ENCODE measurements at regions not wholly inside any gene's neighbourhood (a gene's known extent, or its start where the extent isn't known, plus 50 kb on each side); places are given as distances from the start of the nearest gene placed in this dataset.

GRCh38 chr1:55697997-55698535 is 482.9 kb upstream of the USP24 start:
- no peak overlapping the region for H3K9ac ChIP-seq (ENCODE audit: extremely low read depth, insufficient read length, low read length)
- no peak overlapping the region for H2BK20ac ChIP-seq (ENCODE audit: low read depth, low read length, poor library complexity, severe bottlenecking)
- H3K9me3 Mint-ChIP-seq = no peaks in the 10 kb centered on the region
- H3T11ph ChIP-seq (ENCODE audit: low read length) = no peak overlapping the region
- no peaks in the 10 kb centered on the region for H3K79me1 ChIP-seq (ENCODE audit: insufficient read depth, low read depth, low read length, poor library complexity, severe bottlenecking)
- H3K56ac ChIP-seq (ENCODE audit: insufficient read length, low read depth, low read length) = no peak overlapping the region
- no peak overlapping the region for H3K4me2 ChIP-seq (ENCODE audit: insufficient read depth, insufficient read length, low read length)
- H3K27ac ChIP-seq (ENCODE audit: insufficient read length, low read depth, low read length) = no peak overlapping the region
- H3K4me1 Mint-ChIP-seq = no peaks in the 10 kb centered on the region
- no peak overlapping the region for H2BK15ac ChIP-seq (ENCODE audit: low read depth, low read length)
- no peak overlapping the region for H3K4me3 Mint-ChIP-seq
- H3K27me3 Mint-ChIP-seq (ENCODE audit: low read depth) = no peaks in the 10 kb centered on the region
- no peaks in the 10 kb centered on the region for H3K4me1 ChIP-seq (ENCODE audit: insufficient read depth, low read length)
- H3K4ac ChIP-seq (ENCODE audit: low read depth, low read length) = no peak overlapping the region
- H2BK12ac ChIP-seq (ENCODE audit: insufficient read length, low read depth, low read length) = no peak overlapping the region
- H3K27me3 ChIP-seq (ENCODE audit: insufficient read depth, low read length) = no peaks in the 10 kb centered on the region
- H3K9me3 ChIP-seq (ENCODE audit: control insufficient read depth, low read depth, low read length) = no peaks in the 10 kb centered on the region
- H3K36me3 Mint-ChIP-seq (ENCODE audit: insufficient read depth in 1 of 3, low read depth in 3 of 3) = no peaks in the 10 kb centered on the region
- H4K20me1 ChIP-seq (ENCODE audit: control insufficient read depth, insufficient read depth, insufficient read length) = no peaks in the 10 kb centered on the region
- H3K23ac ChIP-seq (ENCODE audit: insufficient read length, low read depth, low read length) = no peak overlapping the region
- H4K8ac ChIP-seq (replicated peaks; ENCODE audit: insufficient read length, low read depth, low read length) = no peak overlapping the region
- no peaks in the 10 kb centered on the region for H3K79me2 ChIP-seq (ENCODE audit: insufficient read depth, low read length)
- DNase-seq = no peak
- no peak overlapping the region for H4K91ac ChIP-seq (ENCODE audit: insufficient read length, low read depth, low read length)
- H3K14ac ChIP-seq (ENCODE audit: insufficient read depth, low read length) = no peak overlapping the region
- TF ChIP-seq CTCF (conservative IDR thresholded peaks at IDR 0.05) = no peak
- no peaks in the 10 kb centered on the region for H3K23me2 ChIP-seq (ENCODE audit: insufficient read length, low read depth, low read length, poor library complexity, severe bottlenecking)
- WGBS (ENCODE audit: extremely low coverage, insufficient read length, low lambda C conversion rate) = no CpG with 5 or more reads among the region's 4 CpGs
- no peak overlapping the region for H2BK120ac ChIP-seq (ENCODE audit: low read depth, low read length, poor library complexity, severe bottlenecking)
- H4K5ac ChIP-seq (ENCODE audit: insufficient read length, low read depth, low read length) = no peak overlapping the region
- H2AK5ac ChIP-seq (ENCODE audit: insufficient read length, low read length) = no peak overlapping the region
- no peak overlapping the region for H2BK5ac ChIP-seq (ENCODE audit: insufficient read length, low read length)
- H3K18ac ChIP-seq (ENCODE audit: insufficient read length, low read depth, low read length) = no peak overlapping the region
- no peak overlapping the region; a peak in 1 of 7 replicates for H3K27ac Mint-ChIP-seq
- no peak overlapping the region for H2AFZ ChIP-seq (ENCODE audit: low read length)

All from H9 (cell line).